ENCODE measurements at regions not wholly inside any gene's neighbourhood (a gene's known extent, or its start where the extent isn't known, plus 50 kb on each side); places are given as distances from the start of the nearest gene placed in this dataset.

GRCh38 chr6:134420614-134421181 lies 102.8 kb upstream of the SGK1 start:
- no peaks in the 10 kb centered on the region for H3K27me3 ChIP-seq
- H3K9ac ChIP-seq (ENCODE audit: low read depth in 2 of 2, low read length in 2 of 2): no peak overlapping the region
- H3K36me3 ChIP-seq: no peaks in the 10 kb centered on the region
- intact Hi-C loops (cut with DNase I): no loop called here
- H3K4me1 ChIP-seq: no peaks in the 10 kb centered on the region
- H3K9me3 ChIP-seq: no peaks in the 10 kb centered on the region
- TF ChIP-seq CTCF (IDR thresholded peaks at IDR 0.05): no peak
- H3K4me3 ChIP-seq: no peak overlapping the region
- DNase-seq: no peak
- H3K27ac ChIP-seq: no peak overlapping the region

- no peak overlapping the region for H3K9ac ChIP-seq (ENCODE audit: low read depth in 2 of 2, low read length in 2 of 2)
- H3K36me3 ChIP-seq: no peaks in the 10 kb centered on the region
- H3K27ac ChIP-seq: no peak overlapping the region
- no peak overlapping the region for H3K4me3 ChIP-seq
- H3K4me1 ChIP-seq: no peaks in the 10 kb centered on the region
- H3K27me3 ChIP-seq: no peaks in the 10 kb centered on the region
- DNase-seq: no peak
- no peaks in the 10 kb centered on the region for H3K9me3 ChIP-seq
- intact Hi-C loops (cut with DNase I): no loop called here
- TF ChIP-seq CTCF (IDR thresholded peaks at IDR 0.05): no peak
Observed at GRCh38 chr6:134419716-134420115, 101.8 kb upstream of the SGK1 start.

- H3K36me3 ChIP-seq: no peaks in the 10 kb centered on the region
- no peak overlapping the region for H3K27ac ChIP-seq
- DNase-seq: no peak
- no peak for TF ChIP-seq CTCF (IDR thresholded peaks at IDR 0.05)
- H3K4me3 ChIP-seq: no peak overlapping the region
- H3K9me3 ChIP-seq: no peaks in the 10 kb centered on the region
- intact Hi-C loops (cut with DNase I): no loop called here
- H3K27me3 ChIP-seq: no peaks in the 10 kb centered on the region
- H3K4me1 ChIP-seq: no peaks in the 10 kb centered on the region
- no peak overlapping the region for H3K9ac ChIP-seq (ENCODE audit: low read depth in 2 of 2, low read length in 2 of 2)
Observed at GRCh38 chr6:134416418-134417154, 98.7 kb upstream of the SGK1 start.

GRCh38 chr6:134415656-134416055 lies 97.7 kb upstream of the SGK1 start:
- no peaks in the 10 kb centered on the region for H3K4me1 ChIP-seq

GRCh38 chr6:134415194-134415593 lies 97.3 kb upstream of the SGK1 start:
- no peak for DNase-seq
- Histone ChIP-seq H3K27ac (no peak overlapping the region), H3K4me3 (no peak overlapping the region), H3K27me3 (no peaks in the 10 kb centered on the region), H3K9ac (ENCODE audit: low read depth in 2 of 2, low read length in 2 of 2) (no peak overlapping the region), H3K4me1 (no peaks in the 10 kb centered on the region), H3K9me3 (no peaks in the 10 kb centered on the region), H3K36me3 (no peaks in the 10 kb centered on the region)
- intact Hi-C loops (cut with DNase I): no loop called here
- TF ChIP-seq CTCF (IDR thresholded peaks at IDR 0.05): no peak

More at GRCh38 chr6:134415656-134416055, 97.7 kb upstream of the SGK1 start:
- Histone ChIP-seq H3K4me3 (no peak overlapping the region), H3K9ac (ENCODE audit: low read depth in 2 of 2, low read length in 2 of 2) (no peak overlapping the region), H3K27me3 (no peaks in the 10 kb centered on the region), H3K27ac (no peak overlapping the region), H3K36me3 (no peaks in the 10 kb centered on the region), H3K9me3 (no peaks in the 10 kb centered on the region)
- DNase-seq: no peak
- no peak for TF ChIP-seq CTCF (IDR thresholded peaks at IDR 0.05)
- intact Hi-C loops (cut with DNase I): no loop called here

All from colonic mucosa (tissue), 4 donors.